H1 (cell line): ENCODE measurements at regions not wholly inside any gene's neighbourhood (a gene's known extent, or its start where the extent isn't known, plus 50 kb on each side); places are given as distances from the start of the nearest gene placed in this dataset.

Source experiments
- CTCF ChIA-PET: fragments of 300-600 bp; sonication (Branson Sonifier 250); formaldehyde crosslinking; loops from one replicate; lab custom pipeline; 2021; ENCODE audit not compliant: partially characterized antibody; lab: Charles Lee
- POLR2A ChIA-PET: fragments of 300-600 bp; sonication (Branson Sonifier 250); formaldehyde crosslinking; loops from one replicate; lab custom pipeline; 2021; ENCODE audit warnings: inconsistent platforms; ENCODE audit not compliant: partially characterized antibody; lab: Charles Lee
- DNase-seq, 2 experiments: peaks; one replicate each; pipeline versions ENCODE4 v3.0.0 to v3.0.0-alpha.2; 2010 to 2022; ENCODE audit warnings: low spot score in 2 of 2, low read depth in 1 of 2, mixed read lengths in 1 of 2
- FAIRE-seq: peaks from 2 replicates; lab custom pipeline; 2011; peaks lifted over from hg19 to GRCh38; lab: Jason Lieb, UNC
- H2AFZ ChIP-seq: 2 replicates; pipeline ENCODE4 v1.8.1; 2012; ENCODE audit warnings: low read length, inconsistent platforms
- H2AK5ac ChIP-seq: 2 replicates; pipeline ENCODE4 v1.6.1; 2013; ENCODE audit warnings: low read depth, low read length
- H2BK120ac ChIP-seq: replicated peaks from 2 replicates; pipeline ENCODE3; 2013; ENCODE audit warnings: low read depth, low read length, inconsistent platforms
- H2BK12ac ChIP-seq: 2 replicates; pipeline ENCODE4 v1.6.1; 2013; ENCODE audit warnings: low read depth, low read length
- H2BK15ac ChIP-seq: 2 replicates; pipeline ENCODE4 v1.6.1; 2013; ENCODE audit warnings: low read length
- H2BK20ac ChIP-seq: 2 replicates; pipeline ENCODE4 v1.6.1; 2013; ENCODE audit warnings: low read length
- H2BK5ac ChIP-seq: 2 replicates; pipeline ENCODE4 v1.6.1; 2013; ENCODE audit warnings: low read depth, low read length
- H3K14ac ChIP-seq: 2 replicates; pipeline ENCODE4 v1.6.1; 2013; ENCODE audit warnings: inconsistent platforms; ENCODE audit not compliant: insufficient read length
- H3K18ac ChIP-seq: 2 replicates; pipeline ENCODE4 v1.6.1; 2013; ENCODE audit warnings: low read length; ENCODE audit errors: extremely low read depth
- H3K23ac ChIP-seq: 2 replicates; pipeline ENCODE4 v1.6.1; 2013; ENCODE audit warnings: inconsistent platforms; ENCODE audit not compliant: insufficient read length
- H3K23me2 ChIP-seq: 2 replicates; pipeline ENCODE4 v1.6.1; 2013; ENCODE audit warnings: low read depth, low read length
- H3K27ac ChIP-seq: 2 replicates; pipeline ENCODE4 v1.6.1; 2011; ENCODE audit warnings: low read depth, low read length, inconsistent platforms
- H3K27me3 ChIP-seq, 4 experiments: replicated peaks in 1 of 4; 1 replicate in 1 of 4; 2 replicates in 3 of 4; pipeline versions ENCODE4 v1.6.1 to v1.8.1; 2011 to 2013; ENCODE audit warnings: low read length in 3 of 4, mild to moderate bottlenecking in 3 of 4, inconsistent platforms in 2 of 4, mixed read lengths in 2 of 4, moderate library complexity in 1 of 4; ENCODE audit not compliant: control insufficient read depth in 3 of 4, insufficient read depth in 3 of 4; ENCODE audit errors: extremely low read depth in 1 of 4
- H3K36me3 ChIP-seq, 4 experiments: 2 replicates each; pipeline versions ENCODE4 v1.6.1 to v1.8.1; 2011 to 2013; ENCODE audit warnings: mild to moderate bottlenecking in 4 of 4, low read length in 3 of 4, moderate library complexity in 2 of 4, control low read depth in 1 of 4, inconsistent platforms in 1 of 4; ENCODE audit not compliant: insufficient read depth in 4 of 4, control insufficient read depth in 2 of 4
- H3K4ac ChIP-seq: replicated peaks from 2 replicates; pipeline ENCODE3; 2013; ENCODE audit warnings: low read length, low read depth, mixed read lengths, inconsistent platforms; ENCODE audit not compliant: insufficient read length
- H3K4me1 ChIP-seq, 4 experiments: replicated peaks in 1 of 4; 1 replicate in 1 of 4; 2 replicates in 3 of 4; pipeline versions ENCODE4 v1.6.1 to v1.8.1; 2011 to 2013; ENCODE audit warnings: low read length in 3 of 4, inconsistent platforms in 2 of 4, mixed read lengths in 1 of 4; ENCODE audit not compliant: insufficient read depth in 4 of 4, control insufficient read depth in 3 of 4
- H3K4me2 ChIP-seq, 2 experiments: 2 replicates each; pipeline versions ENCODE4 v1.6.1 to v1.8.1; 2011 to 2013; ENCODE audit warnings: low read depth in 2 of 2, low read length in 2 of 2, control low read depth in 1 of 2, inconsistent platforms in 1 of 2, mild to moderate bottlenecking in 1 of 2; ENCODE audit not compliant: insufficient read depth in 1 of 2
- H3K4me3 ChIP-seq, 4 experiments: fragments of 200-600, 300-600 bp in 1 of 4; sonication (generic), shearing (Covaris generic), sonication (Bioruptor Twin) in 1 of 4; 2 replicates each; pipeline versions ENCODE4 v1.5.1 to v1.8.1; 2011 to 2016; ENCODE audit warnings: low read length in 4 of 4, low read depth in 3 of 4, control low read depth in 2 of 4, inconsistent platforms in 2 of 4, mild to moderate bottlenecking in 2 of 4, mixed read lengths in 1 of 4, moderate library complexity in 1 of 4; ENCODE audit not compliant: insufficient read depth in 2 of 4; ENCODE audit errors: extremely low read depth in 1 of 4
- H3K56ac ChIP-seq: replicated peaks from 2 replicates; pipeline ENCODE3; 2013; ENCODE audit warnings: low read depth, mild to moderate bottlenecking, mixed read lengths, low read length, inconsistent platforms; ENCODE audit not compliant: insufficient read length
- H3K79me1 ChIP-seq: 2 replicates; pipeline ENCODE4 v1.6.1; 2013; ENCODE audit warnings: low read depth, low read length, control low read depth
- H3K79me2 ChIP-seq, 2 experiments: 2 replicates each; pipeline versions ENCODE4 v1.6.1 to v1.8.1; 2012 to 2013; ENCODE audit warnings: low read length in 2 of 2, mild to moderate bottlenecking in 2 of 2, inconsistent platforms in 1 of 2; ENCODE audit not compliant: insufficient read depth in 2 of 2, control insufficient read depth in 1 of 2
- H3K9ac ChIP-seq, 4 experiments: replicated peaks in 1 of 4; 1 replicate in 1 of 4; 2 replicates in 3 of 4; pipeline versions ENCODE4 v1.6.1 to v1.8.1; 2011 to 2013; ENCODE audit warnings: low read depth in 3 of 4, low read length in 3 of 4, control low read depth in 2 of 4, mild to moderate bottlenecking in 2 of 4, moderate library complexity in 2 of 4, inconsistent platforms in 1 of 4; ENCODE audit errors: extremely low read depth in 1 of 4
- H3K9me3 ChIP-seq, 2 experiments: 2 replicates each; pipeline versions ENCODE4 v1.6.1 to v1.8.1; 2012 to 2013; ENCODE audit warnings: mild to moderate bottlenecking in 2 of 2, moderate library complexity in 2 of 2, control low read depth in 1 of 2, inconsistent platforms in 1 of 2, low read depth in 1 of 2, low read length in 1 of 2, mixed read lengths in 1 of 2; ENCODE audit not compliant: insufficient read depth in 2 of 2
- H4K20me1 ChIP-seq, 2 experiments: replicated peaks in 1 of 2; 2 replicates each; pipeline versions ENCODE3 to v1.8.1; 2011 to 2013; ENCODE audit warnings: inconsistent platforms in 2 of 2, low read length in 2 of 2, mild to moderate bottlenecking in 1 of 2; ENCODE audit not compliant: insufficient read depth in 2 of 2, control insufficient read depth in 1 of 2
- H4K5ac ChIP-seq: 2 replicates; pipeline ENCODE4 v1.6.1; 2013; ENCODE audit warnings: low read length, low read depth, mixed read lengths, inconsistent platforms; ENCODE audit not compliant: insufficient read length
- H4K8ac ChIP-seq: 2 replicates; pipeline ENCODE4 v1.8.0; 2013; ENCODE audit warnings: mild to moderate bottlenecking, moderate library complexity, low read length, inconsistent platforms; ENCODE audit not compliant: insufficient read depth; ENCODE audit errors: extremely low read depth
- H4K91ac ChIP-seq: replicated peaks from 2 replicates; pipeline ENCODE3; 2013; ENCODE audit warnings: low read length, mixed read lengths, inconsistent platforms; ENCODE audit not compliant: insufficient read length
- EP300 ChIP-seq, 2 experiments: IDR thresholded peaks; 1 replicate in 1 of 2; 2 replicates in 1 of 2; pipeline ENCODE4 v1.6.1; 2011 to 2012; ENCODE audit warnings: low read depth in 2 of 2, low read length in 2 of 2, mild to moderate bottlenecking in 2 of 2, borderline replicate concordance in 1 of 2, inconsistent platforms in 1 of 2, moderate library complexity in 1 of 2
- GTF2F1 ChIP-seq: IDR thresholded peaks from 2 replicates; pipeline ENCODE4 v1.6.1; 2012; ENCODE audit warnings: low read depth, low read length, improper control_type of control experiment, borderline replicate concordance
- WGBS, 2 experiments: shearing (Covaris generic) in 1 of 2; methylation state at CpG; one replicate each; pipeline versions ENCODE4 v1.1.6 to v1.1.7; 2013 to 2015; ENCODE audit warnings: low lambda C conversion rate in 2 of 2, mixed read lengths in 2 of 2, inconsistent platforms in 1 of 2, low coverage in 1 of 2, missing lambda C conversion rate in 1 of 2; ENCODE audit not compliant: insufficient replicate concordance in 2 of 2, insufficient coverage in 1 of 2, insufficient read length in 1 of 2; ENCODE audit errors: extremely low coverage in 1 of 2, missing lambda C conversion rate in 1 of 2; 5-methylcytosine and 5-hydroxymethylcytosine counted together
- TF ChIP-seq, protein P1 (sequence below): IDR thresholded peaks from 2 replicates; pipeline ENCODE4 v1.6.1; 2012; ENCODE audit warnings: inconsistent platforms

DNA sequence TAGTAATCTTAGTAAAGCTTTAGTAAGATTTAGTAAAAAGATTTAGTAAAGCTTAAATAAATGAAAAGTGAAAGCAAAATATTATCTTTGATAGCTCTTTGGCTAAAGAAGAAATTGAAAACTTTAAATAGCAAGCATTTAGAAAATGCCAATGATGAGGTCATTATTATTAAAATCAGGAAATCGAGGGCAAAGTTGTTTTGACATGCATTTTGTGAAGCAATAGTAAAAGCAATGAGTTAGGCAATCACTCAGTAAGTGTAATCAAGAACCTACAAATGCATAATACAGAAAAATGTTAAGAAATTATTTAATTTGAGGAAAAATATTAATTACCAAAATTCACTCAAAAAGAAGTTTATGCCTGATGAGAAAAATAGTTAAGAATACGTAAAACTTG is 280.3 kb upstream of the MME start:
- no peak overlapping the region for H4K91ac ChIP-seq
- no peaks in the 10 kb centered on the region for H3K79me2 ChIP-seq
- H3K9me3 ChIP-seq = peaks cover 3 to 5% of the 10 kb centered on the region in 2 experiments; a peak in 2 of 4 replicates
- no peak overlapping the region for H2BK12ac ChIP-seq
- no peak overlapping the region for H4K8ac ChIP-seq
- FAIRE-seq = peak; percentile 7
- no peak overlapping the region for H3K4ac ChIP-seq
- no peak overlapping the region for H3K23ac ChIP-seq
- no peaks in the 10 kb centered on the region for H3K27me3 ChIP-seq
- H2BK5ac ChIP-seq = no peak overlapping the region
- H2BK20ac ChIP-seq = no peak overlapping the region
- ChIA-PET POLR2A (no interaction called here), CTCF (no interaction called here)
- no peak overlapping the region for H2AFZ ChIP-seq
- H3K18ac ChIP-seq = no peak overlapping the region
- no peak overlapping the region for H3K56ac ChIP-seq
- no peaks in the 10 kb centered on the region for H3K4me1 ChIP-seq
- H3K9ac ChIP-seq = no peak overlapping the region
- H3K27ac ChIP-seq = no peak overlapping the region
- H2BK15ac ChIP-seq = no peak overlapping the region
- DNase-seq = no peak
- WGBS, 2 experiments = 82% methylated on average over 2 of the region's 2 CpGs; no CpG with 5 or more reads in 1 of the 2 experiments
- no peak overlapping the region for H2AK5ac ChIP-seq
- no peak overlapping the region for H3K4me3 ChIP-seq
- H4K20me1 ChIP-seq = no peaks in the 10 kb centered on the region
- no peak overlapping the region for H3K14ac ChIP-seq
- H3K36me3 ChIP-seq = no peaks in the 10 kb centered on the region
- H3K23me2 ChIP-seq = no peaks in the 10 kb centered on the region
- no peak overlapping the region for H3K4me2 ChIP-seq
- H2BK120ac ChIP-seq = no peak overlapping the region
- H4K5ac ChIP-seq = no peak overlapping the region
- no peaks in the 10 kb centered on the region for H3K79me1 ChIP-seq
- TF ChIP-seq, protein P1, sequence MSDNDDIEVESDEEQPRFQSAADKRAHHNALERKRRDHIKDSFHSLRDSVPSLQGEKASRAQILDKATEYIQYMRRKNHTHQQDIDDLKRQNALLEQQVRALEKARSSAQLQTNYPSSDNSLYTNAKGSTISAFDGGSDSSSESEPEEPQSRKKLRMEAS = no peak
- TF ChIP-seq GTF2F1 = no peak
- no peak for TF ChIP-seq EP300 (IDR thresholded peaks at IDR 0.05; ENCODE audit: borderline replicate concordance in 1 of 2, low read depth in 2 of 2, low read length in 2 of 2)
